ENCODE measurements at regions not wholly inside any gene's neighbourhood (a gene's known extent, or its start where the extent isn't known, plus 50 kb on each side); places are given as distances from the start of the nearest gene placed in this dataset.

- TF ChIP-seq, protein P1, sequence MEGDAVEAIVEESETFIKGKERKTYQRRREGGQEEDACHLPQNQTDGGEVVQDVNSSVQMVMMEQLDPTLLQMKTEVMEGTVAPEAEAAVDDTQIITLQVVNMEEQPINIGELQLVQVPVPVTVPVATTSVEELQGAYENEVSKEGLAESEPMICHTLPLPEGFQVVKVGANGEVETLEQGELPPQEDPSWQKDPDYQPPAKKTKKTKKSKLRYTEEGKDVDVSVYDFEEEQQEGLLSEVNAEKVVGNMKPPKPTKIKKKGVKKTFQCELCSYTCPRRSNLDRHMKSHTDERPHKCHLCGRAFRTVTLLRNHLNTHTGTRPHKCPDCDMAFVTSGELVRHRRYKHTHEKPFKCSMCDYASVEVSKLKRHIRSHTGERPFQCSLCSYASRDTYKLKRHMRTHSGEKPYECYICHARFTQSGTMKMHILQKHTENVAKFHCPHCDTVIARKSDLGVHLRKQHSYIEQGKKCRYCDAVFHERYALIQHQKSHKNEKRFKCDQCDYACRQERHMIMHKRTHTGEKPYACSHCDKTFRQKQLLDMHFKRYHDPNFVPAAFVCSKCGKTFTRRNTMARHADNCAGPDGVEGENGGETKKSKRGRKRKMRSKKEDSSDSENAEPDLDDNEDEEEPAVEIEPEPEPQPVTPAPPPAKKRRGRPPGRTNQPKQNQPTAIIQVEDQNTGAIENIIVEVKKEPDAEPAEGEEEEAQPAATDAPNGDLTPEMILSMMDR (IDR thresholded peaks at IDR 0.05), result no peak
- Mint-ChIP-seq H3K4me1 (ENCODE audit: low read depth) (no peaks in the 10 kb centered on the region), H3K27me3 (ENCODE audit: insufficient read depth) (no peaks in the 10 kb centered on the region; the same call in 1 of the 2 replicates), H3K4me3 (no peak overlapping the region), H3K36me3 (ENCODE audit: low read depth) (no peaks in the 10 kb centered on the region), H3K9me3 (peaks cover 9% of the 10 kb centered on the region; the same call in 1 of the 2 replicates), H3K27ac (no peak overlapping the region)
- DNase-seq, result no peak
Measured at GRCh38 chr6:117206944-117207687, 58.2 kb upstream of the VGLL2 start.

DNA sequence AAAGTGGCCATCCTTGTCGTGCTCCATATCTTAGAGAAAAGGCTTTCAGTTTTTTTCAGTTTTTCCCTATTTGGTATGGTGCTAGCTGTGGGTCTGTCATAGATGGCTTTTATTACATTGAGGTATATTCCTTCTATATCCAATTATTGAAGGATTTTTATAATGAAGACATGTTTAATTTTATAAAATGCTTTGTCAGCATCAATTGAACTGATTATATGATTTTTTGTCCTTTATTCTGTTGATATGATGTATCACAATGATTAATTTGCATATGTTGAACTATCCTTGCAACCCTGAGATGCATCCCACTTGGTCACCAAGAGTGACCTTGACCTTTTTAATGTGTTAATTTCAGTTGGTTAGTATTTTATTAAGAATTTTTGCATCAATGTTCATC is 55.1 kb upstream of the VGLL2 start:
- no peaks in the 10 kb centered on the region for H3K4me1 Mint-ChIP-seq (ENCODE audit: low read depth)
- H3K27me3 Mint-ChIP-seq (ENCODE audit: insufficient read depth), result no peaks in the 10 kb centered on the region; the same call in 1 of the 2 replicates
- no peak overlapping the region for H3K4me3 Mint-ChIP-seq
- peaks cover 12% of the 10 kb centered on the region; the same call in 1 of the 2 replicates for H3K9me3 Mint-ChIP-seq
- TF ChIP-seq, protein P1 (IDR thresholded peaks at IDR 0.05), result no peak
- H3K27ac Mint-ChIP-seq, result no peak overlapping the region
- no peaks in the 10 kb centered on the region for H3K36me3 Mint-ChIP-seq (ENCODE audit: low read depth)
- DNase-seq, result no peak

- H3K36me3 Mint-ChIP-seq (ENCODE audit: low read depth), result no peaks in the 10 kb centered on the region
- peaks cover 26% of the 10 kb centered on the region for H3K9me3 Mint-ChIP-seq
- no peaks in the 10 kb centered on the region for H3K4me1 Mint-ChIP-seq (ENCODE audit: low read depth)
- TF ChIP-seq, protein P1 (IDR thresholded peaks at IDR 0.05), result no peak
- peaks cover 2% of the 10 kb centered on the region; the same call in 1 of the 2 replicates for H3K27me3 Mint-ChIP-seq (ENCODE audit: insufficient read depth)
- no peak overlapping the region for H3K27ac Mint-ChIP-seq
- no peak for DNase-seq
- H3K4me3 Mint-ChIP-seq, result no peak overlapping the region
Measured at GRCh38 chr6:117215353-117216090, 49.8 kb upstream of the VGLL2 start.
